H1 (cell line): ENCODE measurements at regions not wholly inside any gene's neighbourhood (a gene's known extent, or its start where the extent isn't known, plus 50 kb on each side); places are given as distances from the start of the nearest gene placed in this dataset.

Source experiments
- BRCA1 ChIP-seq: IDR thresholded peaks from 2 replicates; pipeline ENCODE4 v1.6.1; 2012; ENCODE audit warnings: low read depth, low read length, improper control_type of control experiment
- CEBPB ChIP-seq: IDR thresholded peaks from 2 replicates; pipeline ENCODE4 v1.6.1; 2012; ENCODE audit warnings: low read depth, low read length
- CHD2 ChIP-seq: IDR thresholded peaks from 2 replicates; pipeline ENCODE4 v1.6.1; 2012; ENCODE audit warnings: low read length, improper control_type of control experiment
- EZH2 ChIP-seq: fragments of 200-600 bp; sonication (generic); IDR thresholded peaks from 2 replicates; pipeline ENCODE4 v1.7.1; 2012; ENCODE audit warnings: low read depth, mild to moderate bottlenecking, moderate library complexity, low read length, inconsistent platforms; ENCODE audit not compliant: severe bottlenecking
- HDAC2 ChIP-seq, 2 experiments: fragments of 300-600 bp in 1 of 2; sonication (generic) in 1 of 2; IDR thresholded peaks; 2 replicates each; pipeline ENCODE4 v1.6.1; 2011 to 2012; ENCODE audit warnings: low read depth in 2 of 2, low read length in 2 of 2, mild to moderate bottlenecking in 2 of 2, moderate library complexity in 2 of 2, borderline replicate concordance in 1 of 2, inconsistent platforms in 1 of 2
- POLR2A ChIP-seq, 2 experiments: IDR thresholded peaks; 1 replicate in 1 of 2; 2 replicates in 1 of 2; pipeline ENCODE4 v1.6.1; 2011; ENCODE audit warnings: low read depth in 2 of 2, low read length in 2 of 2, mild to moderate bottlenecking in 2 of 2; ENCODE audit errors: control extremely low read depth in 1 of 2
- POLR2AphosphoS5 ChIP-seq: IDR thresholded peaks from 2 replicates; pipeline ENCODE4 v1.6.1; 2011; ENCODE audit warnings: low read depth, low read length
- RFX5 ChIP-seq: IDR thresholded peaks from 2 replicates; pipeline ENCODE4 v1.6.1; 2011; ENCODE audit warnings: low read depth, low read length, improper control_type of control experiment, borderline replicate concordance
- TF ChIP-seq, protein P1 (sequence below), 3 experiments: IDR thresholded peaks; 1 replicate in 2 of 3; 2 replicates in 1 of 3; pipeline versions ENCODE4 v1.5.1 to v1.6.1; 2011; ENCODE audit warnings: low read length in 3 of 3, mild to moderate bottlenecking in 3 of 3, inconsistent platforms in 2 of 3, low read depth in 1 of 3, moderate library complexity in 1 of 3; ENCODE audit not compliant: insufficient read depth in 1 of 3; ENCODE audit errors: control extremely low read depth in 1 of 3

DNA sequence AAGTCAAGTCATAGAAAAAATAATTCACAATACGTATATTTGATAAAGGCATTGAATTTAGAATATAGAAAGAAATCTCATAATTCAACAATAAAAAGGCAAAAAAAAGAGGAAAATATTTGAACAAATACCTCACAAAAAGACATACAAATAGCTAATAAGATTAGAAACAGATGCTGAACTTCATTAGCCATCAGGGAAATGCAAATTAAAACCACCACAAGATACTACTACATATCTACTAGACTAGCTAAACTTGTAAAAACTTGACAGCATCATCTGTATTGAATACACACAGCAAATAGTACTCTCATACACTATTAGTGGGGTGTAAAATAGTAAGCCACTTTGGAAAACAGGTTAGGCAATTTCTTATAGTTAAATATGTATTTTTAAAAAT lies 128.7 kb upstream of the TLL1 start:
- no peak for TF ChIP-seq BRCA1
- no peak for TF ChIP-seq RFX5
- TF ChIP-seq, protein P1, sequence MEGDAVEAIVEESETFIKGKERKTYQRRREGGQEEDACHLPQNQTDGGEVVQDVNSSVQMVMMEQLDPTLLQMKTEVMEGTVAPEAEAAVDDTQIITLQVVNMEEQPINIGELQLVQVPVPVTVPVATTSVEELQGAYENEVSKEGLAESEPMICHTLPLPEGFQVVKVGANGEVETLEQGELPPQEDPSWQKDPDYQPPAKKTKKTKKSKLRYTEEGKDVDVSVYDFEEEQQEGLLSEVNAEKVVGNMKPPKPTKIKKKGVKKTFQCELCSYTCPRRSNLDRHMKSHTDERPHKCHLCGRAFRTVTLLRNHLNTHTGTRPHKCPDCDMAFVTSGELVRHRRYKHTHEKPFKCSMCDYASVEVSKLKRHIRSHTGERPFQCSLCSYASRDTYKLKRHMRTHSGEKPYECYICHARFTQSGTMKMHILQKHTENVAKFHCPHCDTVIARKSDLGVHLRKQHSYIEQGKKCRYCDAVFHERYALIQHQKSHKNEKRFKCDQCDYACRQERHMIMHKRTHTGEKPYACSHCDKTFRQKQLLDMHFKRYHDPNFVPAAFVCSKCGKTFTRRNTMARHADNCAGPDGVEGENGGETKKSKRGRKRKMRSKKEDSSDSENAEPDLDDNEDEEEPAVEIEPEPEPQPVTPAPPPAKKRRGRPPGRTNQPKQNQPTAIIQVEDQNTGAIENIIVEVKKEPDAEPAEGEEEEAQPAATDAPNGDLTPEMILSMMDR (IDR thresholded peaks at IDR 0.05; ENCODE audit: control extremely low read depth in 1 of 3, insufficient read depth in 1 of 3, low read depth in 1 of 3, low read length in 3 of 3) = no peak
- TF ChIP-seq CEBPB = no peak
- TF ChIP-seq POLR2AphosphoS5 = no peak
- TF ChIP-seq HDAC2 (IDR thresholded peaks at IDR 0.05; ENCODE audit: borderline replicate concordance in 1 of 2, low read depth in 2 of 2, low read length in 2 of 2) = no peak
- TF ChIP-seq CHD2 = no peak
- no peak for TF ChIP-seq EZH2
- no peak for TF ChIP-seq POLR2A (IDR thresholded peaks at IDR 0.05; ENCODE audit: control extremely low read depth in 1 of 2, low read depth in 2 of 2, low read length in 2 of 2)
